ENCODE measurements at regions not wholly inside any gene's neighbourhood (a gene's known extent, or its start where the extent isn't known, plus 50 kb on each side); places are given as distances from the start of the nearest gene placed in this dataset.

- Histone ChIP-seq H3K4me2 (no peak overlapping the region), H3F3A (replicated peaks; ENCODE audit: low read depth) (no peaks in the 10 kb centered on the region), H3K4me1 (ENCODE audit: insufficient read depth) (0 out of 2 replicates have a peak, but pooled peaks cover 3% of the 10 kb centered on the region), H3K27ac (ENCODE audit: low read depth) (no peak overlapping the region), H3K9me2 (ENCODE audit: insufficient read depth) (no peaks in the 10 kb centered on the region), H3K79me2 (replicated peaks; ENCODE audit: insufficient read depth) (no peaks in the 10 kb centered on the region), H2AFZ (no peak overlapping the region), H3K27me3 (ENCODE audit: insufficient read depth) (no peaks in the 10 kb centered on the region), H3K4me3 (no peak overlapping the region), H3K36me3 (ENCODE audit: insufficient read depth) (peaks cover 6% of the 10 kb centered on the region; the same call in 1 of the 2 replicates), H4K20me1 (replicated peaks; ENCODE audit: insufficient read depth) (no peaks in the 10 kb centered on the region)
- no peak for TF ChIP-seq POLR2AphosphoS5 (IDR thresholded peaks at IDR 0.05; ENCODE audit: low read depth)
- TF ChIP-seq CREB1 (CRISPR knock-in tag; IDR thresholded peaks at IDR 0.05; ENCODE audit: low read depth), result no peak
- TF ChIP-seq REST (IDR thresholded peaks at IDR 0.05; ENCODE audit: unreplicated experiment), result no peak
- no peak for TF ChIP-seq JUNB (IDR thresholded peaks at IDR 0.05; ENCODE audit: unreplicated experiment)
- TF ChIP-seq ZNF114 (CRISPR knock-in tag; IDR thresholded peaks at IDR 0.05), result no peak
- TF ChIP-seq, protein P1, sequence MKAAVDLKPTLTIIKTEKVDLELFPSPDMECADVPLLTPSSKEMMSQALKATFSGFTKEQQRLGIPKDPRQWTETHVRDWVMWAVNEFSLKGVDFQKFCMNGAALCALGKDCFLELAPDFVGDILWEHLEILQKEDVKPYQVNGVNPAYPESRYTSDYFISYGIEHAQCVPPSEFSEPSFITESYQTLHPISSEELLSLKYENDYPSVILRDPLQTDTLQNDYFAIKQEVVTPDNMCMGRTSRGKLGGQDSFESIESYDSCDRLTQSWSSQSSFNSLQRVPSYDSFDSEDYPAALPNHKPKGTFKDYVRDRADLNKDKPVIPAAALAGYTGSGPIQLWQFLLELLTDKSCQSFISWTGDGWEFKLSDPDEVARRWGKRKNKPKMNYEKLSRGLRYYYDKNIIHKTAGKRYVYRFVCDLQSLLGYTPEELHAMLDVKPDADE (IDR thresholded peaks at IDR 0.05), result no peak
- no peak for TF ChIP-seq NANOG (IDR thresholded peaks at IDR 0.05; ENCODE audit: borderline replicate concordance)
- TF ChIP-seq EZH2 (IDR thresholded peaks at IDR 0.05; ENCODE audit: low read depth, unreplicated experiment), result no peak
- TF ChIP-seq STAT1 (IDR thresholded peaks at IDR 0.05; ENCODE audit: unreplicated experiment), result no peak
- TF ChIP-seq ZNF331 (CRISPR knock-in tag; IDR thresholded peaks at IDR 0.05; ENCODE audit: low read depth), result no peak
- no peak for TF ChIP-seq CTCF (conservative IDR thresholded peaks at IDR 0.05; ENCODE audit: low read depth in 2 of 2)
- TF ChIP-seq, protein P2, sequence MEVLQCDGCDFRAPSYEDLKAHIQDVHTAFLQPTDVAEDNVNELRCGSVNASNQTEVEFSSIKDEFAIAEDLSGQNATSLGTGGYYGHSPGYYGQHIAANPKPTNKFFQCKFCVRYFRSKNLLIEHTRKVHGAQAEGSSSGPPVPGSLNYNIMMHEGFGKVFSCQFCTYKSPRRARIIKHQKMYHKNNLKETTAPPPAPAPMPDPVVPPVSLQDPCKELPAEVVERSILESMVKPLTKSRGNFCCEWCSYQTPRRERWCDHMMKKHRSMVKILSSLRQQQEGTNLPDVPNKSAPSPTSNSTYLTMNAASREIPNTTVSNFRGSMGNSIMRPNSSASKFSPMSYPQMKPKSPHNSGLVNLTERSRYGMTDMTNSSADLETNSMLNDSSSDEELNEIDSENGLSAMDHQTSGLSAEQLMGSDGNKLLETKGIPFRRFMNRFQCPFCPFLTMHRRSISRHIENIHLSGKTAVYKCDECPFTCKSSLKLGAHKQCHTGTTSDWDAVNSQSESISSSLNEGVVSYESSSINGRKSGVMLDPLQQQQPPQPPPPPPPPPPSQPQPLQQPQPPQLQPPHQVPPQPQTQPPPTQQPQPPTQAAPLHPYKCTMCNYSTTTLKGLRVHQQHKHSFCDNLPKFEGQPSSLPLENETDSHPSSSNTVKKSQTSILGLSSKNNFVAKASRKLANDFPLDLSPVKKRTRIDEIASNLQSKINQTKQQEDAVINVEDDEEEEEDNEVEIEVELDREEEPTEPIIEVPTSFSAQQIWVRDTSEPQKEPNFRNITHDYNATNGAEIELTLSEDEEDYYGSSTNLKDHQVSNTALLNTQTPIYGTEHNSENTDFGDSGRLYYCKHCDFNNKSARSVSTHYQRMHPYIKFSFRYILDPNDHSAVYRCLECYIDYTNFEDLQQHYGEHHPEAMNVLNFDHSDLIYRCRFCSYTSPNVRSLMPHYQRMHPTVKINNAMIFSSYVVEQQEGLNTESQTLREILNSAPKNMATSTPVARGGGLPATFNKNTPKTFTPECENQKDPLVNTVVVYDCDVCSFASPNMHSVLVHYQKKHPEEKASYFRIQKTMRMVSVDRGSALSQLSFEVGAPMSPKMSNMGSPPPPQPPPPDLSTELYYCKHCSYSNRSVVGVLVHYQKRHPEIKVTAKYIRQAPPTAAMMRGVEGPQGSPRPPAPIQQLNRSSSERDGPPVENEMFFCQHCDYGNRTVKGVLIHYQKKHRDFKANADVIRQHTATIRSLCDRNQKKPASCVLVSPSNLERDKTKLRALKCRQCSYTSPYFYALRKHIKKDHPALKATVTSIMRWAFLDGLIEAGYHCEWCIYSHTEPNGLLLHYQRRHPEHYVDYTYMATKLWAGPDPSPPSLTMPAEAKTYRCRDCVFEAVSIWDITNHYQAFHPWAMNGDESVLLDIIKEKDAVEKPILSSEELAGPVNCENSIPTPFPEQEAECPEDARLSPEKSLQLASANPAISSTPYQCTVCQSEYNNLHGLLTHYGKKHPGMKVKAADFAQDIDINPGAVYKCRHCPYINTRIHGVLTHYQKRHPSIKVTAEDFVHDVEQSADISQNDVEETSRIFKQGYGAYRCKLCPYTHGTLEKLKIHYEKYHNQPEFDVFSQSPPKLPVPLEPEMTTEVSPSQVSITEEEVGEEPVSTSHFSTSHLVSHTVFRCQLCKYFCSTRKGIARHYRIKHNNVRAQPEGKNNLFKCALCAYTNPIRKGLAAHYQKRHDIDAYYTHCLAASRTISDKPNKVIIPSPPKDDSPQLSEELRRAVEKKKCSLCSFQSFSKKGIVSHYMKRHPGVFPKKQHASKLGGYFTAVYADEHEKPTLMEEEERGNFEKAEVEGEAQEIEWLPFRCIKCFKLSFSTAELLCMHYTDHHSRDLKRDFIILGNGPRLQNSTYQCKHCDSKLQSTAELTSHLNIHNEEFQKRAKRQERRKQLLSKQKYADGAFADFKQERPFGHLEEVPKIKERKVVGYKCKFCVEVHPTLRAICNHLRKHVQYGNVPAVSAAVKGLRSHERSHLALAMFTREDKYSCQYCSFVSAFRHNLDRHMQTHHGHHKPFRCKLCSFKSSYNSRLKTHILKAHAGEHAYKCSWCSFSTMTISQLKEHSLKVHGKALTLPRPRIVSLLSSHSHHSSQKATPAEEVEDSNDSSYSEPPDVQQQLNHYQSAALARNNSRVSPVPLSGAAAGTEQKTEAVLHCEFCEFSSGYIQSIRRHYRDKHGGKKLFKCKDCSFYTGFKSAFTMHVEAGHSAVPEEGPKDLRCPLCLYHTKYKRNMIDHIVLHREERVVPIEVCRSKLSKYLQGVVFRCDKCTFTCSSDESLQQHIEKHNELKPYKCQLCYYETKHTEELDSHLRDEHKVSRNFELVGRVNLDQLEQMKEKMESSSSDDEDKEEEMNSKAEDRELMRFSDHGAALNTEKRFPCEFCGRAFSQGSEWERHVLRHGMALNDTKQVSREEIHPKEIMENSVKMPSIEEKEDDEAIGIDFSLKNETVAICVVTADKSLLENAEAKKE (CRISPR knock-in tag; IDR thresholded peaks at IDR 0.05), result no peak
- TF ChIP-seq EZH2phosphoT487 (IDR thresholded peaks at IDR 0.05; ENCODE audit: unreplicated experiment), result no peak
- DNase-seq (ENCODE audit: low spot score) (no peak), ATAC-seq (no peak)
- Mint-ChIP-seq H3K36me3 (ENCODE audit: low read depth) (peaks cover 17% of the 10 kb centered on the region), H3K9me3 (peaks cover 35% of the 10 kb centered on the region), H3K4me1 (peaks cover 3% of the 10 kb centered on the region), H3K27ac (no peak overlapping the region), H3K4me3 (no peak overlapping the region), H3K27me3 (ENCODE audit: insufficient read depth, low read depth, poor library complexity) (no peaks in the 10 kb centered on the region)
Observed at GRCh38 chr14:66036547-66036946, 449.6 kb upstream of the CCDC196 start.
